ENCODE measurements at regions not wholly inside any gene's neighbourhood (a gene's known extent, or its start where the extent isn't known, plus 50 kb on each side); places are given as distances from the start of the nearest gene placed in this dataset.

DNA sequence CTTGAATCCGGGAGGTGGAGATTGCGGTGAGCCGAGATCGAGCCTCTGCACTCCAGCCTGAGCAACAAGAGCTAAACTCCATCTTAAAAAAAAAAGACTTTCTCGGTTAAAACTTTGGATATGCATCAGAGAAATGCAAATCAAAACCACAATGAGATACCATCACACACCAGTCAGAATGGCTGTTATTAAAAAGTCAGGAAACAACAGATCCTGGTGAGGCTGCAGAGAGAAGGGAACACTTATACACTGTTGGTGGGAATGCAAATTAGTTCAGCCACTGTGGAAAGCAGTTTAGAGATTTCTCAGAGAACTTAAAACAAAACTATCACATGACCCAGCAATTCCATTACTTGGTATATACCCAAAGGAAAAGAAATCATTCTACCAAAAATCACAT lies 619.4 kb upstream of the KIRREL3 start:
- H3K4me3 ChIP-seq = no peak overlapping the region
- H3K27me3 ChIP-seq = no peaks in the 10 kb centered on the region
- no peak for DNase-seq
- H3K27ac ChIP-seq = no peak overlapping the region
- H3K4me1 ChIP-seq = no peaks in the 10 kb centered on the region
- intact Hi-C loops (cut with DNase I; ENCODE audit: low total_unique reads) = no loop called here
- no peaks in the 10 kb centered on the region for H3K36me3 ChIP-seq
- H3K9me3 ChIP-seq = no peaks in the 10 kb centered on the region
- TF ChIP-seq POLR2A (IDR thresholded peaks at IDR 0.05) = no peak
- TF ChIP-seq, protein P1, sequence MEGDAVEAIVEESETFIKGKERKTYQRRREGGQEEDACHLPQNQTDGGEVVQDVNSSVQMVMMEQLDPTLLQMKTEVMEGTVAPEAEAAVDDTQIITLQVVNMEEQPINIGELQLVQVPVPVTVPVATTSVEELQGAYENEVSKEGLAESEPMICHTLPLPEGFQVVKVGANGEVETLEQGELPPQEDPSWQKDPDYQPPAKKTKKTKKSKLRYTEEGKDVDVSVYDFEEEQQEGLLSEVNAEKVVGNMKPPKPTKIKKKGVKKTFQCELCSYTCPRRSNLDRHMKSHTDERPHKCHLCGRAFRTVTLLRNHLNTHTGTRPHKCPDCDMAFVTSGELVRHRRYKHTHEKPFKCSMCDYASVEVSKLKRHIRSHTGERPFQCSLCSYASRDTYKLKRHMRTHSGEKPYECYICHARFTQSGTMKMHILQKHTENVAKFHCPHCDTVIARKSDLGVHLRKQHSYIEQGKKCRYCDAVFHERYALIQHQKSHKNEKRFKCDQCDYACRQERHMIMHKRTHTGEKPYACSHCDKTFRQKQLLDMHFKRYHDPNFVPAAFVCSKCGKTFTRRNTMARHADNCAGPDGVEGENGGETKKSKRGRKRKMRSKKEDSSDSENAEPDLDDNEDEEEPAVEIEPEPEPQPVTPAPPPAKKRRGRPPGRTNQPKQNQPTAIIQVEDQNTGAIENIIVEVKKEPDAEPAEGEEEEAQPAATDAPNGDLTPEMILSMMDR (IDR thresholded peaks at IDR 0.05) = no peak

- intact Hi-C loops (cut with DNase I; ENCODE audit: low total_unique reads) = no loop called here
- no peak overlapping the region for H3K27ac ChIP-seq
- no peak for DNase-seq
Observed at GRCh38 chr11:127618721-127619120, 618.2 kb upstream of the KIRREL3 start.

DNA sequence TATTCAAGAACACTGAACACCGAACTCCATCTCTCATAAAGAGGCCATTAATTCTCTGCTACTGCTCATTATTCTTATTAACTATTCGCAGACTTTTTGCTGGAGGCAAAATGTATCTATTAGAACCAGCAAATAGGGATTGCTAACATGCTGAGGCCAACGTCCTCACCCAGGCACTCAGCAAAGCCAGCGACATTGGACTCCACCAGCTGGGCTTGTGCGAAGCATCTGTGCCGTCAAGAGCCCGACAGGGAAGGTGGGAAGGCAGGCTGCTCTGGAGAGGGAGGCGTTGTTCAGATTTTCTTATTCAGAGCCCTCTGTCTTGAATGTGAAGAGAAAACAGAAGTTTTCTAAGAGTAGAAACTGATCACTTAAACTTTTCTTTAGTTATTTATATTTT lies 615.6 kb upstream of the KIRREL3 start:
- no peak overlapping the region for H3K4me3 ChIP-seq
- H3K27ac ChIP-seq = no peak overlapping the region
- no peaks in the 10 kb centered on the region for H3K27me3 ChIP-seq
- H3K9me3 ChIP-seq = no peaks in the 10 kb centered on the region
- H3K4me1 ChIP-seq = no peaks in the 10 kb centered on the region
- no peaks in the 10 kb centered on the region for H3K36me3 ChIP-seq
- TF ChIP-seq POLR2A (IDR thresholded peaks at IDR 0.05) = no peak
- TF ChIP-seq, protein P1 (IDR thresholded peaks at IDR 0.05) = no peak
- intact Hi-C loops (cut with DNase I; ENCODE audit: low total_unique reads) = no loop called here
- no peak for DNase-seq

More at GRCh38 chr11:127618721-127619120, 618.2 kb upstream of the KIRREL3 start:
- Histone ChIP-seq H3K4me1 (no peaks in the 10 kb centered on the region), H3K27me3 (no peaks in the 10 kb centered on the region), H3K36me3 (no peaks in the 10 kb centered on the region), H3K4me3 (no peak overlapping the region), H3K9me3 (no peaks in the 10 kb centered on the region)
- TF ChIP-seq POLR2A (IDR thresholded peaks at IDR 0.05) = no peak
- TF ChIP-seq, protein P1 (IDR thresholded peaks at IDR 0.05) = no peak

GRCh38 chr11:127612607-127613006 lies 612.0 kb upstream of the KIRREL3 start:
- H3K4me1 ChIP-seq = no peaks in the 10 kb centered on the region
- no peak for DNase-seq
- H3K9me3 ChIP-seq = no peaks in the 10 kb centered on the region
- H3K27me3 ChIP-seq = no peaks in the 10 kb centered on the region
- H3K27ac ChIP-seq = no peak overlapping the region
- intact Hi-C loops (cut with DNase I; ENCODE audit: low total_unique reads) = no loop called here
- H3K4me3 ChIP-seq = no peak overlapping the region
- no peaks in the 10 kb centered on the region for H3K36me3 ChIP-seq
- TF ChIP-seq, protein P1 (IDR thresholded peaks at IDR 0.05) = no peak
- TF ChIP-seq POLR2A (IDR thresholded peaks at IDR 0.05) = no peak

- no peaks in the 10 kb centered on the region for H3K36me3 ChIP-seq
- no peak for TF ChIP-seq POLR2A (IDR thresholded peaks at IDR 0.05)
- TF ChIP-seq, protein P1 (IDR thresholded peaks at IDR 0.05) = no peak
- H3K27me3 ChIP-seq = no peaks in the 10 kb centered on the region
- no peak overlapping the region for H3K27ac ChIP-seq
- no peak overlapping the region for H3K4me3 ChIP-seq
- DNase-seq = no peak
- no peaks in the 10 kb centered on the region for H3K4me1 ChIP-seq
- no peaks in the 10 kb centered on the region for H3K9me3 ChIP-seq
- intact Hi-C loops (cut with DNase I; ENCODE audit: low total_unique reads) = no loop called here
Observed at GRCh38 chr11:127609025-127609773, 608.6 kb upstream of the KIRREL3 start.

Data from uterus (tissue), 3 donors.